NCI-H1694 (cell line): ENCODE measurements at regions not wholly inside any gene's neighbourhood (a gene's known extent, or its start where the extent isn't known, plus 50 kb on each side); places are given as distances from the start of the nearest gene placed in this dataset.
A peak's percentile ranks its signal among the peaks of the same experiment; 100 is the strongest.
"Not testable (repeated sequence)": the region's sequence is repeated elsewhere in the genome, so short reads cannot be mapped to it uniquely, and the experiment has no call there.

Experiments
- DNase-seq: peaks from one replicate; lab custom pipeline; 2025; lab: John Stamatoyannopoulos, UW

DNA sequence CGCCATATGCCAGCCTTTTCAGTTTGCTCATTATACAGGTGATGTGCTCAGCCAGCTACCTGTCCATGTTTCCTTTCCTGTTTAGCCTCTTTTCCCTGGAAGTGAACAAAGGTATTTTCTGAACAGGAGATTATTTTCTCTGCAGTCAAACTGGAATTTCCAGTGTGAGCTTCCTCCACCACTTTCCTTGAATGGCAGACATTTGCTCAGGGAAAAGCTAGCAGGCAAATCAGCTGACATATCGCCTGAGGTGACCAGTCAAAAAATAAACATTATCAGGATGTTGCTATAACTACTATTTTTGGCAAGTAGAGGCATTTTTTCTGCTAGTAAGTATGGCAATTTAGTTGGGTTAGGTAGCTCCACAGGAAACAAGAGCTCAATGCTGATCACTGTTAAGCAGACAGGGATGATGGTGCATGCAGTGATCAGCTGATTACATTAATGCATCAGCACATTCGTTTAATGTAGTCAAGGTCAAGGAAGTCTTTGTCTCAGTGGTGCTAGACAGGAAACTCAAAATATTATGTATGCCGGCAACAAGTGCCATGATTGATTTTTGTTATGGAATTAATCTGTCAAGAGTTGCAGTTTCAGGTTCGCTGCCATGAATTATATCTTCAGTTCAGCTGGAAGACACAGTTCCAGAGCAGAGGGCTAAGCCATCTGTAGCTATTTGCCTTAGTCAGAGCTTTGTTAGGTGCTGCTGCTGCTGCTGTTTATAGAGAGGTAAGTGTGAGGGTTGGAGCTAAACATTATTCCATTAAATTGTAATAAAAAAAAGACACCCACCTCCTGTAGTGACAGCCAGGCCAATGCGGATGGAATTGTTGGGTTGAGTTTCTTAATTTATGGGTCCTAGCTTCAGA is 179.7 kb upstream of the ST6GALNAC5 start:
- no peak for DNase-seq

DNA sequence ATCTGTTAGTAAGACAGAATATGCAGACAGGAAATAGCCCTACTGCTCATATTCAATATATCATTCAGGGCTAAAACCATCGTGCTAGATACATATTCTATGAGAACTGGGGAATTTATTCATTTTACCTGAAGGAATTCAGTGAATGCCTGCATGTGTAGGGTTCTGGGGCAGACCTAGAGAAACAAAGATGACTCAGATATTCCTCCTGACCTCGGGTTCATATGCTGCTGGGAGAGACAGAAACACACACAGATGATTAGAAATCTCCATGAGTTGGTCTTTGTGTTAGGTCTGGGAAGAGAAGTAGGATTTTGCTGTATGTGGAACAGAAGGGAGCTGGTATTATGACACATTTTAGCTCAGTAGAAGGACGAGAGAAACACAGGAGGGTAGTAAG is 176.5 kb upstream of the ST6GALNAC5 start:
- DNase-seq: no peak

DNA sequence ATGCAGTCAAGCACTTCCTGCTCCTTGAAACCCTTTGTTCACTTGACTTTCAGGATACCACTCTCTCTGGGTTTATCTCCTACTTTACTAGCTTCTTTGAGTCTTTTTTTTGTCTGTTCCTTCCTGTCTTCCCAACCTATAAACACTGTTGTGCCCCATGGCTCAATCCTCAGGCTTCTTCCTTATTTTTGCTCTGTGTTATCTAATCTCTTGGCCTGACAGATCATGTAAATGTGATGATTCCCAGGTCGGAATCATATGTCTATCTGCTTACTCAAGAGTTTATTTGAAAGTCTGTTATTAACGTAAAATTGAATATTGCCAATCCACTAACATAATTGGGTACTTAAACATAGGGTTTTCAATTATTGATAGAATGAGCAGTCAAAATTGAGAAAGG is 171.7 kb upstream of the ST6GALNAC5 start:
- DNase-seq: no peak

DNA sequence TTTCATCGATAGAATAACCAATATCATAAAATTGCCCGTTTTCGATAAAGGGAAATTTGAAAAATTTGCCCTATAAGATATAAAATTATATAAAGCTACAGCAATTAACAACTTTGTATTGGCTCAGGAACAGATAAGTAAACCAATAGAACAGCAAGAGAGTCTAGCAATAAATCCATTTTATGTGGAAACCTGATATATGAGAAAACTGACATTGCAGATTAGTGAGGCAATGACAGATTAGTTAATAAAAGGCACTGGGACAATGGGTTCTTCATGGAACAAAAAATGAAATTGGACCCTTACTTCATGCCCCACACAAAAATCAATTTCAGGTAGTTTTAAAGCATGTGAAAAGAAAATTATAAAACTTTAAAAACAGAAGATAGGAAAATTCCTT is 169.9 kb upstream of the ST6GALNAC5 start:
- no peak for DNase-seq

DNA sequence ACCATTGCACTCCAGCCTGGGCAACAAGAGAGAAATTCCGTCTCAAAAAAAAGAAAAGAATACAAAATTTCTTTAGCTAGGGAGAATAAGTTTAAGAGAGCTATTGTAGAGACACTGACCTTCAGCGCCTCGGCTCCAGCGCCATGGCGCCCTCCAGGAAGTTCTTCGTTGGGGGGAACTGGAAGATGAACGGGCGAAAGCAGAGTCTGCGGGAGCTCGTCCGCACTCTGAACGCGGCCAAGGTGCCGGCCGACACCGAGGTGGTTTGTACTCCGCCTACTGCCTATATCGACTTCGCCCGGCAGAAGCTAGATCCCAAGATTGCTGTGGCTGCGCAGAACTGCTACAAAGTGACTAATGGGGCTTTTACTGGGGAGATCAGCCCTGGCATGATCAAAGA is 167.6 kb upstream of the ST6GALNAC5 start:
- DNase-seq: not testable (repeated sequence)

DNA sequence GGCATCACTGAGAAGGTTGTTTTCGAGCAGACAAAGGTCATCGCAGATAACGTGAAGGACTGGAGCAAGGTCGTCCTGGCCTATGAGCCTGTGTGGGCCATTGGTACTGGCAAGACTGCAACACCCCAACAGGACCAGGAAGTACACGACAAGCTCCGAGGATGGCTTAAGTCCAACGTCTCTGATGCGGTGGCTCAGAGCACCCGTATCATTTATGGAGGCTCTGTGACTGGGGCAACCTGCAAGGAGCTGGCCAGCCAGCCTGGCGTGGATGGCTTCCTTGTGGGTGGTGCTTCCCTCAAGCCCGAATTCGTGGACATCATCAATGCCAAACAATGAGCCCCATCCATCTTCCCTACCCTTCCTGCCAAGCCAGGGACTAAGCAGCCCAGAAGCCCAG is 167.1 kb upstream of the ST6GALNAC5 start:
- not testable (repeated sequence) for DNase-seq

DNA sequence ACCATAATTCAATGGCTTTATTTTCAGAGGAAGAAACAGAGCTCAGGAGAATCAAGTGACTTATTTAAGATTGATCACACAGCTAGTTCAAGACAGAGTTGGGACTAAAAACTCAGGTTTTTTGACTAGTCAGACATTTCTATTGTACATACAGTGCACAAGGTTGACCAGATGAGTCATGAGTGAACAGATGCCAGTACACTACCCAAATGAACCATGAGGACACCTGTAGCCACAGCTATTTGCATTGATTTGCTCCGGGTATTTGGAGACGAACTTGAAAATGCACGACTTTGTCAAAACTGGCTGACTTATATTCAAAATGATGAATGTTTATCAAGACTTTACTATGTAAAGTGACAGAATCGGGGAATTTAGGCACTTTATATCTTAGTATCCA is 161.7 kb upstream of the ST6GALNAC5 start:
- no peak for DNase-seq

DNA sequence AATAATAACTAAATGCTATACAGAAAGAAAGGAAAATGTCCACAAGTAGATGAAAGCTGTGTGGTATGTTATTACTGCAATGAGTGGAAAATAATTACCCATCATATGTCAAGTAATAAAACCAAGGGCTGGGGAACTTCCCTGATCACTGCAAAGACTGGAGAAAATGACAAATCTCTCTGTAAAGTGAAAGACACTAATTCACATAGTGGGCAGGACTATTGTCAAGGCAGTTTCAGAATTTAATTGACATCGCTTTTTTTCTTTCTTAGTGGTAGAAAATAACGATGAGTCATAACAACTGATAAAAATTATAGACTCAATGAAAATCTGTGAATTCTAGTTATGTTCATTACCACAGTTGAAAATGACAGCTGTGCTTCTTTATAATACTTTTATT is 153.7 kb upstream of the ST6GALNAC5 start:
- no peak for DNase-seq

DNA sequence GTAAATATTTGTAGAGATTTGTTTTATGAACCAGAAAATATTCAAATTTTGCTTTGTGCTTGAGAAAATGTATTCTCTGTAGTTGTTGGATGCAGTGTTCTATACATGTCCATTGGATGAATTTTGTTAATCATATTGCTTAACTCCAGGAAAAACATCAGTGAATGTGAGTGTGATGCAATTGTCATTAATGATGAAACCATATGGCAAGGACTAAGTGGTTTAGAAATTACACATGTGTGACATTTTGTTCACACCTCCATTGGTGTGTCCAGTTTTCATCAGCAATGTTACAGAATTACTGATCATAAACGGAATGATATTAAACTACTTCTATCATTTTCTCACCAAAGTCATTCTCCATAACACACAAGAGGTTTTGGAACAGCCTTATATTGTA is 151.8 kb upstream of the ST6GALNAC5 start:
- DNase-seq: no peak

DNA sequence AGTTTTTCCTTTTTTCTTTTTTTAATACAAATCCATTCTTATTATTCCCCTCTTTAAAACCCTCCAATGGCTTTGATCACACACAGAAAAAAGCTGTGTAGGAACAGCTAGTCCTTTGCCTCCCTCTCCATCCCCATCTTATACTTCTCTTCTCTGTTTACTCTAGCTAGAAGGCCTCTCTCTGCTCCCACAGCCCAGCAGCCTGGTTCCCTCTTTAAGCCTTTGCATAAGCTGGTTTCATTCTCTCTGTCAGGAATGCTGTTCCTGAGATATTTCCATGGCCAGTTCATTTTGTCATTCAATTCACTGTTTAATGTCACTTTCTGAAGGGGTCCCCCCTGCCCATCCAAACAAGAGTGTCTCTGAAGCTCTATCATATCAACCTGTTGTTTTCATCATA is 143.3 kb upstream of the ST6GALNAC5 start:
- DNase-seq: no peak

DNA sequence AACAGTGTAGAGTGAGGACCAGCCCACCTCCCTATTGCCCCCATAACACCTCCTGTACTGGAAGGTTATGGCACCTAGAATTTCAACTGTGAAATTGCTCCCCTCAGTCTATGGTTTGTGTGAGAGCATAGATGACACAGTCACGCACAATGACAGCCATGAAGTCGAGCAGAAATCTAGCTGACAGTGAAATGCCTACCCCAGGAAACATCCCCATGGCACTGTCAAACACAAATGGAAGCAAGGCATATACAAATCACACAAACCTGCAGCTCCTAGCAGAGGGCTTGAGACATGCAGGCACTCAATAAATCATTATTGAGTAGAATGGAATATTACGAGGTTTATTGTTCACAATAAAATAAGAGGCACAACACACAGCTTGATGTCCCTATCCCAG is 142.5 kb upstream of the ST6GALNAC5 start:
- DNase-seq: no peak

DNA sequence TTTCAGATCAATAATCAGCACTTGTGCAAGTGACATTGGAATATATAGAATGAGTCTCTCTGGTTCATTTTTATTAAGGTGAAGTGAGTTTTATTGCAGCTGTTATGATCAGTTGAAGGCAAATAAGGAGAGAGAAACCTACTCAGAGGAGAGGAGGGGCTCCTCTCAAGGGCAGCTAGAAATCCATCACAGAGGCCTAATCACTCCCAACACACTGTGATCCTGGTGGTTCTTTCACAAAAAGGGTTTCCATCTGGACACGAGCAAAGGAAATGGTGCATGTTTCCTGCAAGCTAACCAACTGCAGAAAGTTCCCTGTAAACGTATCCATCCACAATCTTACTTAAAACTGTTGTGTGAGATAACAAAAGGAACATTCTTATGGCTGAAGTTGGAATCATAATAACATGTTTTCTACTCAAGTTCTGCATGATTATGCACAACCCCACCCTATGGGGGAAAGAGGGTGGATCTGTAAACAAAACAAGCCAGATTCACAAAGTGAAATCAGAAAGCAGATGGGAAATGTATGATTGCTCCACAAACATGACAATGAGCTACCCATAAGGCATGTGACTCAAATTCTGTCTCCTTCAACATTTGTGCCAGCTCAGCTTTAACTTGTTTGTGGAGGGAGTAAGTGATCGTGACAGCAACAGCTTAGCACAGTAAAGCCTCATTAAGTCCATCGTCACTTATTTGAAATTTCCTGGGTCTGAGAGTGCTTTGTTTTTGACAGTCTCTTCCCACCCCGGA is 141.2 kb upstream of the ST6GALNAC5 start:
- DNase-seq: peak; percentile 68

DNA sequence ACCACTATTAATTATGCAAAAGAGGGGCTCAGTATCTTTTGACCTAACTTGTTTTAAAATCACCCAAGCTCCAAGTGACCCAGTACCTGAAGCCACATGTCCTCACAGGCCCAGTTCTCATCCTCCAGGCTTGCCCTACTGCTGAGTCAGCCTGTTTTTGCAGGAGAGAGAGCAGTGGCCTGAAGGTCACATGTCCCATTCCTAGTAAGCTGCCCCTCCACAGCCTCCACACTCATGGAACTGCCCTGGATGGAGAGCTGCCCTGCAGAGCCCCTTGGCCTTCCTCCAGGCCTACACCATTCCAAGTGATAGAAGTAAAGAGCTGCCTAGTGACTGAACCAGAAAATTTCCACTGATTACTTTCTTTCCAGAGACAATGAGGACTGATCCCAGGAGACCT is 139.8 kb upstream of the ST6GALNAC5 start:
- no peak for DNase-seq

DNA sequence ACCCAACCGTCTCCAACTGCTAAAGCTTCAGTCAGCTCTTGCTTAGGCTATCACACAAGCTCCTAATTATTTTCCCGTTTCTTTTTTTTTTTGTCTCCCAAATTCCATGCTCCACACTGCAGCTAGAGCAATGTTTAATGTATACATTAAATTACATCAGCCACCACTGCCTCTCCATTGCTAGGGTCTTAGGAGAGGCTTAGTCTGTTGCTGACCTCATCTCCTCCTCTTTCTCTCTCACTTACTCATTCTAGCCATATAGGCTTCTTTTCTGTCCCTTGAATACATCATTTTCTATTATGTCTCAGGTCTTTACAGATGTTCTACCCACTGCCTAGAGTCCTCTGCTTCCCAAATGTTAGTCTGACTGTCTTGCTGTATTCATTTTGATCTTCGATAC is 138.1 kb upstream of the ST6GALNAC5 start:
- no peak for DNase-seq

DNA sequence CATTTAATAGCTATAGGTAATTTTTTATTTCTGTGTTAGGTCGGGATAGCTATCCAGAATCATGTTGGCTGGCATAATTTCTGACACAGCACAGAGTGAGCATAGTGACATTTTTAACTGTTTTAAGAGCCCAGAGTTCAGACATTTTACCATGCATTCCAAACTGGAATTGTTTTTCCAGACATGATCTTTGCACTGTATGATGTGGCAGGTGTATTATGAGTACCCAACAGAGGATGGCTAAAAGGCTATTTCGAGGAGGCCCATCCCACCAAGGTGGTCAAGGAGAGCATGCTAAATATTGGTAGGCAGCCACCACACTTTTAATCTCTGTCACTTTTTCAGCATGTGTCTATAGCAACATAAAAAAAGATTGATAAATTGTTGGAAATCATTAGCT is 137.3 kb upstream of the ST6GALNAC5 start:
- no peak for DNase-seq

DNA sequence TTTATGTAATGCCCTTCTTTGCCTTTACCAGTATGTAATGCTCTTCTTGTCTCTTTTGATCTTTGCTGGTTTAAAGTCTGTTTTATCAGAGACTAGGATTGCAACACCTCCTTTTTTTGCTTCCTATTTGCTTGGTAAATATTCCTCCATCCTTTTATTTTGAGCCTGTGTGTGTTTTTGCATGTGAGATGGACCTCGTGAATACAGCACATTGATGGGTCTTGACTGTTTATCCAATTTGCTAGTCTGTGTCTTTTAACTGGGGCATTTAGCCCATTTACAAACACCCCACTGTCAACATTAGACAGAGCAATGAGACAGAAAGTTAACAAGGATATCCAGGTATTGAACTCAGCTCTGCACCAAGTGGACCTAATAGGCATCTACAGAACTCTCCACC is 128.9 kb upstream of the ST6GALNAC5 start:
- not testable (repeated sequence) for DNase-seq

DNA sequence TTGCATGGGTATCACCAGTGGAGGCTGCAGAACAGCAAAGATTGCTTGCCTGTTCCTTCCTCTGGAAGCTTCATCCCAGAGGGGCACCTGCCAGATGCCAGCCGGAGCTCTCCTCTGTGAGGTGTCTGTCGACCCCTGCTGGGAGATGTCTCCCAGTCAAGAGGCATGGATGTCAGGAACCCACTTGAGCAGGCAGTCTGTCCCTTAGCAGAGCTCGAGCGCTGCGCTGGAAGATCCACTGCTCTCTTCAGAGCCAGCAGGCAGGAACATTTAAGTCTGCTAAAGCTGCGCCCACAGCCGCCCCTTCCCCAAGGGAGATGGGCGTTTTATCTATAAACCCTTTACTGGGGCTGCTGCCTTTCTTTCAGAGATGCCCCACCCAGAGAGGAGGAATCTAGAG is 126.3 kb upstream of the ST6GALNAC5 start:
- not testable (repeated sequence) for DNase-seq

DNA sequence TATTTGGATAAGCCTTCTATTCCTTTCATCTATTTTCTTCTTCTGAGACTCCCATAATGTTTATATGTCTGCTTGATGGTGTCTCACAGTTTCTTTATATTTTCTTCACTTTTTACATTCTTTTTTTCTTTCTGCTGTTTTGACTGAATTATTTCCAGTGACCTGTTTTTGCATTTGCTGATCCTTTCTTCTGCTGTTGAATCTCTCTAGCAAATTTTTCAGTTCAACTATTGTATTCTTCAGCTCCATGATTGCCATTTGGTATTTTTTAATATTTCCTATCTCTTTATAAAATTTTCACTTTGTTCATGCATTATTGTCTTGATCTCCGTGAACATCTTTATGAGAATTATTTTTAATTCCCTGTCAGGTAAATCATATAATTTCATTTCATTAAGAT is 122.3 kb upstream of the ST6GALNAC5 start:
- no peak for DNase-seq

DNA sequence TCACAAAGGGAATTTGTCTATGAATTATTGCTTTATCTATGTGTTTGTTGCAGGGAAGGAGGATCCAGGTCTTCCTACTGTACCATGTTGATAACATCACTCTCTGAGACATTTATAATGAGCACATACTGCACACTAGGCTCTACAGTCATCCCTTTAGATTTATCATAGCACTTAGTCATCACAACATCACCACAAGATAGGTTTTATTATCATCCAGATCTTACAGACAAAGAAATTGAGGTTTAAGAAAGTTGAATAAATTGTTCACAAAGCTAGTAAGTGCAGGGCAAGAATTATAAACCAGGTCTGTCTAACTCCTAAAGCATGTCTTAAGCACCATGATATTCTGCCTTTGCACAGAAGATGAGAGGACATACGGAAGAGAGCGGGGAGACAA is 121.1 kb upstream of the ST6GALNAC5 start:
- DNase-seq: no peak

DNA sequence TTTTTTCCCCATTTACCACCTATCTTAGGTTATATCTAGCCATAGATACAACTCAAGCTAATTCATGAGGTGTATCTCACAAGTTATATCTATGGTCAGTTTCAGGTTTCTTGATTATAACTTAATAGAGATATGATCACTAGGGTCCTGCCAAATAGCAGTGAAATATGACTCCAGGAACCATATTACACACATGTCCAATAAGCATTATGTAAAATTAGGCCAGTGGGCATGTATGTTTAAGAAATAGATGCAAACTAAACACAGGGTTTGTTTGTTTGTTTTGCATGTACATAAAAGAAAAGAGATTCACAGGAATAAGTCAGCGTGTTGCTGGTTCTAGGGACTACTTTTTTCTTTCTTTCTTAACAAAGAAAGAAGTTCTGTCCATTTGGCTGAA is 112.5 kb upstream of the ST6GALNAC5 start:
- no peak for DNase-seq

DNA sequence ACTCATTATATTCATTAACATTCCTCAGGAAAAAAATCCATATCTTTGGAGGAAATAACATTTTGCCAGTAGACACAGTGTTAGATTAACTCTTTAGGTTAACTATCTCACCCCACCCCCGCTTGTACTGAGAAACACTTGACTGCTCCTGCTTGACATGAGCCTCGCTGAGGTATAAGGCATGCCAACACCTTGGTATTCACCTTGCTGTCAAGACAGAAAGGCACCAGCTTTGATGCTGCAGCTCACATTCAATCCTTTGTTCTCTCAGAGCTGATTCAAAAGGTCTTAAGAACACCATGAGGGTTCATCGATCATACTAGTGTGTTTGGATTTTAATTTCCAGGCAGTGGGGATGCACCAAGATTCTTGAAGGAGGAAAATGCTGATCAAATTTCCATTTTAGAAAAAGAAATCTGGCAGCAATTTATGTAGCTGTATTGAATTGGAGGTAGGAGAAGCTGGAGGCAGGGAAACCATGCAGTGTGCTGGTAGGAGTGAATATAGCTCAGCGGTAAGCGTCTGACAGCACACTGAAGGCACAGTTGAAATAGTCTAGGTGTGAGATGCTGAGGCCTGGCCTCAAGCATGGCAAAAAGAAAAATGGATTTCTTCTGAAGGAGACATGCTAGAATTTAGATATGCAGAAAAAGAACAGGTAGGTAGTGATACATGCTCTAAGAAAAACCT is 108.0 kb upstream of the ST6GALNAC5 start:
- no peak for DNase-seq

DNA sequence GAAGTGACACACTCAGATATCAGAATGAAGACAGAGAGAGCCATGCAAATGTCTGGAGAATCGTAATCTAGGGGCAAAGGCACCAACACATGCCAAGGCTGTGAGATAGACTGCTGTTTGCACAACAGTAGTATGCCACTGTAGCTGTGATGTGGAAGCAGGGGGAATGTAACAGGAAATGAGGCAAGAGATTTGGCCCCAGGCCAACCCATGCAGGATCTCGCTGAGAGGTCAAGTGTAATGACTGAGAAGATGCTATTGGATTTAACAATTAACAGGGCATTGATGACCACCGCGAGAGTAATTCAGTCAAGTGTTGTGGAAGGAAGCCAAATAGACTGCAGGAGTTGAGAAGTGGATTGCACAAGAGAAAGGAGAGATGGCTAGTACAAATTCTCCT is 107.3 kb upstream of the ST6GALNAC5 start:
- DNase-seq: no peak

DNA sequence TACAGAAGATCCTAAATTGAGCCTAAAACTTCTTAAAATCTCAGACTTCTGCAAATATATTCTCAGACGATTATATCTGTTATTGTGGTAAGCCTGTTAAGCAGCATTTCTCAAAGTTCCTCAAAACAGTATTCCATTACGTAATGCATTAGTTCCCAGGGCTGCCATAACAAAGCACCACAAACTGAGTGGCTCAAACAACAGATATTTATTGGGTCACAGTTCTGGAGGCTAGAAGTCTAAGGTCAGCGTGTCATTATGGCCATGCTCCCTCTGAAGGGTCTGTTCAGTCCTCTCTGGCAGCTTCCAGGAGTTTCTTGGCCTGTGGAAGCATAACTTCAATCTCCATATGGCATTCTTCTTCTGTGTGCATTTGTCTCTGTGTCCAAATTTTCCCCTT is 103.5 kb upstream of the ST6GALNAC5 start:
- DNase-seq: no peak
